ENCODE measurements at regions not wholly inside any gene's neighbourhood (a gene's known extent, or its start where the extent isn't known, plus 50 kb on each side); places are given as distances from the start of the nearest gene placed in this dataset.

GRCh38 chr9:13651526-13651925 is 372.0 kb upstream of the MPDZ start:
- no peak for TF ChIP-seq POLR2AphosphoS5 (IDR thresholded peaks at IDR 0.05; ENCODE audit: low read depth, low read length)
- no peak for TF ChIP-seq TAF1 (IDR thresholded peaks at IDR 0.05; ENCODE audit: borderline replicate concordance, low read depth, low read length)
- no peak for TF ChIP-seq POLR2A (IDR thresholded peaks at IDR 0.05; ENCODE audit: low read depth, low read length)
- FAIRE-seq (no peak), DNase-seq (ENCODE audit: insufficient read length) (no peak)

GRCh38 chr9:13648676-13649075 is 369.2 kb upstream of the MPDZ start:
- DNase-seq (ENCODE audit: insufficient read length): no peak
- no peak for FAIRE-seq
- TF ChIP-seq TAF1 (IDR thresholded peaks at IDR 0.05; ENCODE audit: borderline replicate concordance, low read depth, low read length) (no peak), POLR2A (IDR thresholded peaks at IDR 0.05; ENCODE audit: low read depth, low read length) (no peak), POLR2AphosphoS5 (IDR thresholded peaks at IDR 0.05; ENCODE audit: low read depth, low read length) (no peak)

- FAIRE-seq (no peak), DNase-seq (ENCODE audit: insufficient read length) (no peak)
- no peak for TF ChIP-seq POLR2AphosphoS5 (IDR thresholded peaks at IDR 0.05; ENCODE audit: low read depth, low read length)
- TF ChIP-seq TAF1 (IDR thresholded peaks at IDR 0.05; ENCODE audit: borderline replicate concordance, low read depth, low read length): no peak
- no peak for TF ChIP-seq POLR2A (IDR thresholded peaks at IDR 0.05; ENCODE audit: low read depth, low read length)
Measured at GRCh38 chr9:13648068-13648467, 368.6 kb upstream of the MPDZ start.

GRCh38 chr9:13646500-13647021 is 367.1 kb upstream of the MPDZ start:
- FAIRE-seq: no peak
- no peak for TF ChIP-seq POLR2AphosphoS5 (IDR thresholded peaks at IDR 0.05; ENCODE audit: low read depth, low read length)
- TF ChIP-seq POLR2A (IDR thresholded peaks at IDR 0.05; ENCODE audit: low read depth, low read length): no peak
- TF ChIP-seq TAF1 (IDR thresholded peaks at IDR 0.05; ENCODE audit: borderline replicate concordance, low read depth, low read length): no peak
- DNase-seq (ENCODE audit: insufficient read length): no peak

- no peak for FAIRE-seq
- TF ChIP-seq POLR2A (IDR thresholded peaks at IDR 0.05; ENCODE audit: low read depth, low read length) (no peak), TAF1 (IDR thresholded peaks at IDR 0.05; ENCODE audit: borderline replicate concordance, low read depth, low read length) (no peak), POLR2AphosphoS5 (IDR thresholded peaks at IDR 0.05; ENCODE audit: low read depth, low read length) (no peak)
- DNase-seq (ENCODE audit: insufficient read length): no peak
Measured at GRCh38 chr9:13645557-13645956, 366.1 kb upstream of the MPDZ start.

GRCh38 chr9:13644675-13645074 is 365.2 kb upstream of the MPDZ start:
- no peak for FAIRE-seq
- TF ChIP-seq POLR2A (IDR thresholded peaks at IDR 0.05; ENCODE audit: low read depth, low read length): no peak
- TF ChIP-seq TAF1 (IDR thresholded peaks at IDR 0.05; ENCODE audit: borderline replicate concordance, low read depth, low read length): no peak
- TF ChIP-seq POLR2AphosphoS5 (IDR thresholded peaks at IDR 0.05; ENCODE audit: low read depth, low read length): no peak

GRCh38 chr9:13642646-13643045 is 363.2 kb upstream of the MPDZ start:
- FAIRE-seq (no peak), DNase-seq (ENCODE audit: insufficient read length) (no peak)
- no peak for TF ChIP-seq POLR2AphosphoS5 (IDR thresholded peaks at IDR 0.05; ENCODE audit: low read depth, low read length)
- TF ChIP-seq POLR2A (IDR thresholded peaks at IDR 0.05; ENCODE audit: low read depth, low read length): no peak

More at GRCh38 chr9:13644675-13645074, 365.2 kb upstream of the MPDZ start:
- DNase-seq (ENCODE audit: insufficient read length): no peak

GRCh38 chr9:13629067-13629466 is 349.6 kb upstream of the MPDZ start:
- no peak for DNase-seq (ENCODE audit: insufficient read length)
- FAIRE-seq: no peak
- TF ChIP-seq POLR2A (IDR thresholded peaks at IDR 0.05; ENCODE audit: low read depth, low read length): no peak
- no peak for TF ChIP-seq POLR2AphosphoS5 (IDR thresholded peaks at IDR 0.05; ENCODE audit: low read depth, low read length)
- no peak for TF ChIP-seq TAF1 (IDR thresholded peaks at IDR 0.05; ENCODE audit: borderline replicate concordance, low read depth, low read length)

GRCh38 chr9:13628526-13628925 is 349.0 kb upstream of the MPDZ start:
- FAIRE-seq (no peak), DNase-seq (ENCODE audit: insufficient read length) (no peak)
- TF ChIP-seq POLR2AphosphoS5 (IDR thresholded peaks at IDR 0.05; ENCODE audit: low read depth, low read length) (no peak), TAF1 (IDR thresholded peaks at IDR 0.05; ENCODE audit: borderline replicate concordance, low read depth, low read length) (no peak), POLR2A (IDR thresholded peaks at IDR 0.05; ENCODE audit: low read depth, low read length) (no peak)

- DNase-seq (ENCODE audit: insufficient read length) (no peak), FAIRE-seq (no peak)
- no peak for TF ChIP-seq POLR2AphosphoS5 (IDR thresholded peaks at IDR 0.05; ENCODE audit: low read depth, low read length)
- no peak for TF ChIP-seq TAF1 (IDR thresholded peaks at IDR 0.05; ENCODE audit: borderline replicate concordance, low read depth, low read length)
Measured at GRCh38 chr9:13627502-13627901, 348.0 kb upstream of the MPDZ start.

- FAIRE-seq (no peak), DNase-seq (ENCODE audit: insufficient read length) (no peak)
- no peak for TF ChIP-seq POLR2A (IDR thresholded peaks at IDR 0.05; ENCODE audit: low read depth, low read length)
- TF ChIP-seq TAF1 (IDR thresholded peaks at IDR 0.05; ENCODE audit: borderline replicate concordance, low read depth, low read length): no peak
- TF ChIP-seq POLR2AphosphoS5 (IDR thresholded peaks at IDR 0.05; ENCODE audit: low read depth, low read length): no peak
Measured at GRCh38 chr9:13627071-13627470, 347.6 kb upstream of the MPDZ start.

GRCh38 chr9:13626601-13627000 is 347.1 kb upstream of the MPDZ start:
- FAIRE-seq: no peak
- no peak for TF ChIP-seq TAF1 (IDR thresholded peaks at IDR 0.05; ENCODE audit: borderline replicate concordance, low read depth, low read length)
- no peak for TF ChIP-seq POLR2AphosphoS5 (IDR thresholded peaks at IDR 0.05; ENCODE audit: low read depth, low read length)
- TF ChIP-seq POLR2A (IDR thresholded peaks at IDR 0.05; ENCODE audit: low read depth, low read length): no peak

More at GRCh38 chr9:13626601-13627000, 347.1 kb upstream of the MPDZ start:
- no peak for DNase-seq (ENCODE audit: insufficient read length)

Data from GM12892 (cell line).